ENCODE measurements at regions not wholly inside any gene's neighbourhood (a gene's known extent, or its start where the extent isn't known, plus 50 kb on each side); places are given as distances from the start of the nearest gene placed in this dataset.

DNA sequence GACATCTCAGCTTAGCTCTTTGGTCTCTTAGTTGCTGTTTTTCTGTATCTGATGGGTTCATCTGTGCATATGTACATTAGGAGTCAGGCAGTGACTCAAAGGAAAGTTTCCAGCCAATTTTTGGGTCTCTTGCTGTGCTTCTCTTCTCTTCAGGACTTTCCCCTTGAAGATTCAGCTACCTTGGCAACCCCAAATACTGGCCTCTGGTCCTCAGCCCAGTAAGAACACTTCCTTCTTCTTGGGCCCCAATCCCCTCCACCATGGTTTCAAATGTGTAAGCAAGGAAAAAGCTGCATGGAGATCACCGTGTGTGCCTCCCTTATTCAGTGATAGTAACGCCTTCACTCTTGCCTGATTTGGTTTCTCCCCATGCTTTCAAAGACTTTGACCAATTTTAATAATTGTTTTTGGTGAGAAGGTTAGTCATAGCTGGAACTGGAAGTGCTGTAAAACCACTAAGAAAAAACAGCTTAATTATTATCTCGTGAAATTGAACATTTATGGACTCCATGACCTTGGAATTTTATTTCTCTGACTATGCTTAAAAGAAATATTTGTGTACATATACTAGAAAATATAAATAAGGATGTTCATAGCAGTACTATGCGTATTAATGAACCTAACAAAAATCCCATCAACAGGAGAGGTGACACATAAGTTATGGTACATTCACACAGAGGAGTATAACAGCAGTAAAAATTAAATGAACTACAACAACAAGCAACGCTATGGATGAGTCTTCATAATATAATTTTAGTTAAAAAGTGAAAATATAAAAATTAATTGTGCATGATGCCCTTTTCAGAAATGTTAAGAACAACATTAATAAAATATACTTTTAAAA, 125.3 kb upstream of the BCL6 start:
- intact Hi-C loops (cut with DNase I), result no loop called here
- WGBS, 2 donors, result 92 to 94% methylated on average over 5 of the region's 5 CpGs

GRCh38 chr3:187871204-187871591, 125.9 kb upstream of the BCL6 start:
- Histone ChIP-seq H3K27me3 (no peaks in the 10 kb centered on the region), H3K9me3 (no peaks in the 10 kb centered on the region), H3K27ac (no peak overlapping the region), H3K4me3 (replicated peaks in 1 of 3) (no peak overlapping the region), H3K4me1 (no peaks in the 10 kb centered on the region), H3K36me3 (no peaks in the 10 kb centered on the region)
- TF ChIP-seq POLR2A (IDR thresholded peaks at IDR 0.05), result no peak
- TF ChIP-seq, protein P1, sequence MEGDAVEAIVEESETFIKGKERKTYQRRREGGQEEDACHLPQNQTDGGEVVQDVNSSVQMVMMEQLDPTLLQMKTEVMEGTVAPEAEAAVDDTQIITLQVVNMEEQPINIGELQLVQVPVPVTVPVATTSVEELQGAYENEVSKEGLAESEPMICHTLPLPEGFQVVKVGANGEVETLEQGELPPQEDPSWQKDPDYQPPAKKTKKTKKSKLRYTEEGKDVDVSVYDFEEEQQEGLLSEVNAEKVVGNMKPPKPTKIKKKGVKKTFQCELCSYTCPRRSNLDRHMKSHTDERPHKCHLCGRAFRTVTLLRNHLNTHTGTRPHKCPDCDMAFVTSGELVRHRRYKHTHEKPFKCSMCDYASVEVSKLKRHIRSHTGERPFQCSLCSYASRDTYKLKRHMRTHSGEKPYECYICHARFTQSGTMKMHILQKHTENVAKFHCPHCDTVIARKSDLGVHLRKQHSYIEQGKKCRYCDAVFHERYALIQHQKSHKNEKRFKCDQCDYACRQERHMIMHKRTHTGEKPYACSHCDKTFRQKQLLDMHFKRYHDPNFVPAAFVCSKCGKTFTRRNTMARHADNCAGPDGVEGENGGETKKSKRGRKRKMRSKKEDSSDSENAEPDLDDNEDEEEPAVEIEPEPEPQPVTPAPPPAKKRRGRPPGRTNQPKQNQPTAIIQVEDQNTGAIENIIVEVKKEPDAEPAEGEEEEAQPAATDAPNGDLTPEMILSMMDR (IDR thresholded peaks at IDR 0.05), result no peak
- intact Hi-C loops (cut with DNase I), result no loop called here
- no peak for DNase-seq

More for the DNA sequence above, 125.3 kb upstream of the BCL6 start:
- Histone ChIP-seq H3K27ac (no peak overlapping the region), H3K4me3 (replicated peaks in 1 of 3) (no peak overlapping the region), H3K36me3 (no peaks in the 10 kb centered on the region), H3K9me3 (no peaks in the 10 kb centered on the region), H3K27me3 (no peaks in the 10 kb centered on the region), H3K4me1 (no peaks in the 10 kb centered on the region)
- DNase-seq, result no peak
- TF ChIP-seq, protein P1 (IDR thresholded peaks at IDR 0.05), result no peak
- no peak for TF ChIP-seq POLR2A (IDR thresholded peaks at IDR 0.05)

DNA sequence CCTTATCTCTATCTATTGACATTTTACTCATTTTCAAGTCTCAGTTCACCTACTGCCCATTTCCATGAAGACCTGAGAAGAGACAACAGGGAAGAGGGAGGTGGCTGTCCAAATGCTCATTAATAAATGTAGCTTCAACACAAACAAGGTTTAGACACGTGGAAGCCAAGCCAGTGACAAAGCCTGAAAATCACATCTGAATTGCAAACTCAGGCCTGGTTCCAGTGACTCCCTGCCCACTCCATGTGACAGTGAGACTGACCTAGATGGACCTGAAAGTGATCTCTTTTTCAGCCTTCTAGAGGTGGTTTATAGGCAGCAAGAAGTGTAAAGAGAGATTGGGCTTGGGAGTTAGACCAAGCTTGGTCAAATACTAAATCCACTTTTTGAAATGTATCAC, 126.6 kb upstream of the BCL6 start:
- no peak for DNase-seq
- 93 to 100% methylated on average over 1 of the region's 1 CpG for WGBS, 2 donors
- intact Hi-C loops (cut with DNase I), result no loop called here

GRCh38 chr3:187873843-187874242, 128.6 kb upstream of the BCL6 start:
- Histone ChIP-seq H3K4me3 (replicated peaks in 1 of 3) (no peak overlapping the region), H3K27me3 (no peaks in the 10 kb centered on the region), H3K4me1 (no peaks in the 10 kb centered on the region), H3K27ac (no peak overlapping the region), H3K9me3 (no peaks in the 10 kb centered on the region), H3K36me3 (no peaks in the 10 kb centered on the region)
- no peak for TF ChIP-seq POLR2A (IDR thresholded peaks at IDR 0.05)
- TF ChIP-seq, protein P1 (IDR thresholded peaks at IDR 0.05), result no peak
- WGBS, 2 donors, result 85 to 94% methylated on average over 1 of the region's 1 CpG
- intact Hi-C loops (cut with DNase I), result no loop called here
- no peak for DNase-seq

More for the DNA sequence above, 126.6 kb upstream of the BCL6 start:
- no peak for TF ChIP-seq POLR2A (IDR thresholded peaks at IDR 0.05)
- TF ChIP-seq, protein P1 (IDR thresholded peaks at IDR 0.05), result no peak
- Histone ChIP-seq H3K4me3 (replicated peaks in 1 of 3) (no peak overlapping the region), H3K27ac (no peak overlapping the region), H3K4me1 (no peaks in the 10 kb centered on the region), H3K36me3 (no peaks in the 10 kb centered on the region), H3K9me3 (no peaks in the 10 kb centered on the region), H3K27me3 (no peaks in the 10 kb centered on the region)

DNA sequence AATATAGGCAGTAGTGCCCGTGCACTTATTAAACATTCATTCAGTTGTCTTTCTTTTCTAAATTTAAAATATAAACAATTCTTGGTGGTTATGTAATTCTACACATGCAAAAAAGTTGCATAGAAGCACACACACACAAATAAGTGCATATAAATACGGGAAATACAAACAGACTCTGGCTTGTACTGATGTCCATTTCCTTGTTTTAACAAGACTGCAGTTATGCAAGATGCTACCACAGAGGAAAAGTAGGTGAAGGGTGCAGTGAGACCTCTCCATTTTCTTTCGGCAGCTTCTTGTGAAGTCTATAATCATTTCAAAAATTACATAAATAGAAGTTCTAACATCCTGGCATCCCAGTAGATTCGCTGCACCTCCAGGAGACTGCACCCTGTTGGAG, 130.6 kb upstream of the BCL6 start:
- intact Hi-C loops (cut with DNase I), result no loop called here
- Histone ChIP-seq H3K36me3 (no peaks in the 10 kb centered on the region), H3K9me3 (no peaks in the 10 kb centered on the region), H3K27me3 (no peaks in the 10 kb centered on the region), H3K4me3 (replicated peaks in 1 of 3) (no peak overlapping the region), H3K4me1 (no peaks in the 10 kb centered on the region), H3K27ac (no peak overlapping the region)
- TF ChIP-seq POLR2A (IDR thresholded peaks at IDR 0.05), result no peak
- TF ChIP-seq, protein P1 (IDR thresholded peaks at IDR 0.05), result no peak
- WGBS, 2 donors, result 86 to 89% methylated on average over 4 of the region's 4 CpGs
- no peak for DNase-seq

All from thyroid gland (tissue), 4 donors.